ENCODE measurements at regions not wholly inside any gene's neighbourhood (a gene's known extent, or its start where the extent isn't known, plus 50 kb on each side); places are given as distances from the start of the nearest gene placed in this dataset.

- TF ChIP-seq, protein P1, sequence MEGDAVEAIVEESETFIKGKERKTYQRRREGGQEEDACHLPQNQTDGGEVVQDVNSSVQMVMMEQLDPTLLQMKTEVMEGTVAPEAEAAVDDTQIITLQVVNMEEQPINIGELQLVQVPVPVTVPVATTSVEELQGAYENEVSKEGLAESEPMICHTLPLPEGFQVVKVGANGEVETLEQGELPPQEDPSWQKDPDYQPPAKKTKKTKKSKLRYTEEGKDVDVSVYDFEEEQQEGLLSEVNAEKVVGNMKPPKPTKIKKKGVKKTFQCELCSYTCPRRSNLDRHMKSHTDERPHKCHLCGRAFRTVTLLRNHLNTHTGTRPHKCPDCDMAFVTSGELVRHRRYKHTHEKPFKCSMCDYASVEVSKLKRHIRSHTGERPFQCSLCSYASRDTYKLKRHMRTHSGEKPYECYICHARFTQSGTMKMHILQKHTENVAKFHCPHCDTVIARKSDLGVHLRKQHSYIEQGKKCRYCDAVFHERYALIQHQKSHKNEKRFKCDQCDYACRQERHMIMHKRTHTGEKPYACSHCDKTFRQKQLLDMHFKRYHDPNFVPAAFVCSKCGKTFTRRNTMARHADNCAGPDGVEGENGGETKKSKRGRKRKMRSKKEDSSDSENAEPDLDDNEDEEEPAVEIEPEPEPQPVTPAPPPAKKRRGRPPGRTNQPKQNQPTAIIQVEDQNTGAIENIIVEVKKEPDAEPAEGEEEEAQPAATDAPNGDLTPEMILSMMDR (IDR thresholded peaks at IDR 0.05), result no peak
- TF ChIP-seq POLR2A (IDR thresholded peaks at IDR 0.05), result no peak
- no peak for TF ChIP-seq EP300 (IDR thresholded peaks at IDR 0.05)
Observed at GRCh38 chr2:129881786-129882396, 97.6 kb upstream of the RAB6C start.
